Mucosa of descending colon (tissue), 3 donors: ENCODE measurements at regions not wholly inside any gene's neighbourhood (a gene's known extent, or its start where the extent isn't known, plus 50 kb on each side); places are given as distances from the start of the nearest gene placed in this dataset.

Experiments used
- ATAC-seq: fragments of 200-7000 bp; cut with Tn5 transposase; one replicate; pipeline ENCODE4 v1.9.1; 2020; ENCODE audit warnings: mild to moderate bottlenecking, moderate library complexity
- DNase-seq, 3 donors: peaks; one replicate each; pipeline ENCODE4 v3.0.0-alpha.2; 2020
- H3K36me3 ChIP-seq: fragments of 200-600 bp; one replicate; pipeline ENCODE4 v1.8.0; 2021; ENCODE audit warnings: low read depth, mild to moderate bottlenecking
- H3K4me1 ChIP-seq: fragments of 200-600 bp; one replicate; pipeline ENCODE4 v1.8.0; 2021; ENCODE audit warnings: low read depth, mild to moderate bottlenecking
- H3K4me3 ChIP-seq: fragments of 200-600 bp; one replicate; pipeline ENCODE4 v1.8.0; 2021; ENCODE audit warnings: mild to moderate bottlenecking
- H3K9me3 ChIP-seq: fragments of 200-600 bp; one replicate; pipeline ENCODE4 v1.8.0; 2021; ENCODE audit warnings: mild to moderate bottlenecking
- CTCF ChIP-seq: fragments of 200-600 bp; IDR thresholded peaks from one replicate; pipeline ENCODE4 v1.8.0; 2022; ENCODE audit warnings: antibody characterized with exemption, mild to moderate bottlenecking
- intact Hi-C, 2 donors: fragments of 100-400 bp; cut with DNase I in 1 of 2; cut with micrococcal nuclease in 1 of 2; formaldehyde crosslinking; loops; one replicate each; pipeline versions ENCODE4 v1.11.0 to v1.11.1; 2022; cut with DNase I, micrococcal nuclease
- donor health status: DM: no; HTN: no; CAD: no; lungs with moderate emphysema.
- donor health status: DM: no; HTN: no; CAD: no.
- donor health status: DM: no; HTN: yes; CAD: no.

GRCh38 chr10:106520698-106521097 lies 643.8 kb downstream of the SORCS1 start:
- no peaks in the 10 kb centered on the region for H3K36me3 ChIP-seq
- TF ChIP-seq CTCF: no peak
- intact Hi-C loops: no loop called here
- DNase-seq: no peak
- ATAC-seq: no peak
- H3K4me1 ChIP-seq: no peaks in the 10 kb centered on the region
- no peak overlapping the region for H3K4me3 ChIP-seq
- no peaks in the 10 kb centered on the region for H3K9me3 ChIP-seq

- H3K36me3 ChIP-seq: no peaks in the 10 kb centered on the region
Measured at GRCh38 chr10:106519376-106520030, 645.0 kb downstream of the SORCS1 start.

GRCh38 chr10:106515206-106515790 lies 649.2 kb downstream of the SORCS1 start:
- no peak for DNase-seq
- Histone ChIP-seq H3K4me3 (no peak overlapping the region), H3K4me1 (no peaks in the 10 kb centered on the region), H3K9me3 (no peaks in the 10 kb centered on the region), H3K36me3 (no peaks in the 10 kb centered on the region)
- intact Hi-C loops: no loop called here
- TF ChIP-seq CTCF: no peak
- ATAC-seq: no peak

More at GRCh38 chr10:106519376-106520030, 645.0 kb downstream of the SORCS1 start:
- Histone ChIP-seq H3K4me3 (no peak overlapping the region), H3K4me1 (no peaks in the 10 kb centered on the region), H3K9me3 (no peaks in the 10 kb centered on the region)
- DNase-seq (no peak), ATAC-seq (no peak)
- intact Hi-C loops: no loop called here
- no peak for TF ChIP-seq CTCF

GRCh38 chr10:106513352-106513771 lies 651.1 kb downstream of the SORCS1 start:
- DNase-seq (no peak), ATAC-seq (no peak)
- TF ChIP-seq CTCF: no peak
- Histone ChIP-seq H3K4me3 (no peak overlapping the region), H3K36me3 (no peaks in the 10 kb centered on the region), H3K4me1 (no peaks in the 10 kb centered on the region), H3K9me3 (no peaks in the 10 kb centered on the region)
- intact Hi-C loops: no loop called here

- DNase-seq (no peak), ATAC-seq (no peak)
- Histone ChIP-seq H3K9me3 (no peaks in the 10 kb centered on the region), H3K36me3 (no peaks in the 10 kb centered on the region), H3K4me3 (no peak overlapping the region), H3K4me1 (no peaks in the 10 kb centered on the region)
- intact Hi-C loops: no loop called here
- TF ChIP-seq CTCF: no peak
Measured at GRCh38 chr10:106511917-106512316, 652.6 kb downstream of the SORCS1 start.
